ENCODE measurements at regions not wholly inside any gene's neighbourhood (a gene's known extent, or its start where the extent isn't known, plus 50 kb on each side); places are given as distances from the start of the nearest gene placed in this dataset.

DNA sequence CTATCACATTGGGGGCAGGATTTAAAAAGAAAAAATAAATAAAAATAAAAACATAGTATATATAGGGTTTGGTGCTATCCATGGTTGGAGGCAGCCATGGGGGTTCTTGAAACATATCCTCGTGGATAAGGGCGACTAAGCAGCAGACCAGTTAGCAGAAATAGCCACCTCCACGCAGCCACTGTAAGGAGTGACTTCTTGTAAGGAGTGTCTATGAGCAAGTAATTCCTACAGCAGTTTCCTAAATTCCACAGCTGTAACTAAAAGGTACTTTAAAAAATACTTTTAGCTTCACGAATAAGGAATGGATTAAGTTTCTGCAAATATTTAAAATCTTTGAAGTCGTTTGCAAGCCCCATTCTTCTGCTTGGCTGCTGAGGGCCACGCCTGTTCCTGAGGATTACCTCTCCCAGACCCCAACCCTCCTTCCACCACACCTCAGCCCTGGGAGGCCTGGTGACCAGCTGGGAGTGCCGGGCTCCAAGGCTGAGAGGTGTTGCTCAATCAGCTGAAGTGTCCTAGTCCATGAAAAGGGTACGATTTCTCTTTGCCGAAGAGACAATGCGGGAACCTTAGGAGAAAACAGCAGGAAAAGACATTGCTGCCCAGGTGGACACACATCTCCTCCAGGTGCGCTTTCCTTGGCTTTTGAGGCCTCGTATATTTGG, 115.3 kb downstream of the ADSS2 start:
- FAIRE-seq (no peak), DNase-seq (ENCODE audit: insufficient read length, low spot score) (no peak)

DNA sequence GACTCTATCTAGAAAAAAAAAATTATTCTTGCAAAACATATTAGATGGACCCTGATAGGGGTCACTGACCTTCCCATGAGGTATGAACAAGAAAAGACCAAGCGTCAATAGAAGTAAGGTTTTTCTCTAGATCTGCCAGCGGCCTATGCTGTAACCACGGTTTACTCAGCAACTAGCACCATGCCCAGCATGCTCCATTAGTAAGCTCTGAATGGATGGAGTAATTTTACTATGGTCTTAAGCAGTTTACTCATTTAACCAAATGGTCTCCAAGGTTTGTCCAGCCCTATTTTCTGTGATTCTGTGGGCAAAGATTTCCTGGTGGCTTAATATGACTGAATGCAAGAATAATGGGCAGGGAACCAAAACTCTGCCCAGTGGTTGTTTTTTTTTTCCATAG, 113.9 kb downstream of the ADSS2 start:
- DNase-seq (ENCODE audit: insufficient read length, low spot score) (no peak), FAIRE-seq (no peak)

DNA sequence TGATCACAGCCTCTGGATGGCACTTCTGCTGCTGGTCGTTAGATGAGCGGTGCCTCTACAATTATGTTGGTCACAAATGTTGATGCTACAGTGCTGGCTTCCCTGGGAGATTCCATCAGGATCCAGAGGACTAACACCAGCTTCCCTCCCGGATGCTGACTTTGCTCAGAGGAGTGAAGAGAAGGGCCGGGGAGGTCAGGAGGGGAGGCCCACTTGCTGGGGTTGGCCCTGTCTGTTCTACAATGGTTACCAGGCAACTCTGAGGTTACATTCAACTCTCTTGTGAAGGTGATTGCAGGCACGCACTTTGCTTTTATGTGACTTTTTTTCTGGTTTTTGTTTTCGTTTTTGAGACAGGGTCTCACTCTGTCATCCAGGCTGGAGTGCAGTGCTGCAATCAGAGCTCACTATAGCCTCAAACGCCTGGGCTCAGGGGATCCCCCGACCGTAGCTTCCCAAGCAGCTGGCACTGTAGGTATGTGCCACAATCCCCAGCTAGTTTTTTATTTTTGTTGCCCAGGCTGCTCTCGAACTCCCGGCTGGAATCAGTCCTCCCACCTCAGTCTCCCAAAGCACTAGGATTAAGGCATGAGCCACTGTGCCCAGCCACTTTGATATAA, 112.5 kb downstream of the ADSS2 start:
- no peak for FAIRE-seq
- DNase-seq (ENCODE audit: insufficient read length, low spot score), result no peak

DNA sequence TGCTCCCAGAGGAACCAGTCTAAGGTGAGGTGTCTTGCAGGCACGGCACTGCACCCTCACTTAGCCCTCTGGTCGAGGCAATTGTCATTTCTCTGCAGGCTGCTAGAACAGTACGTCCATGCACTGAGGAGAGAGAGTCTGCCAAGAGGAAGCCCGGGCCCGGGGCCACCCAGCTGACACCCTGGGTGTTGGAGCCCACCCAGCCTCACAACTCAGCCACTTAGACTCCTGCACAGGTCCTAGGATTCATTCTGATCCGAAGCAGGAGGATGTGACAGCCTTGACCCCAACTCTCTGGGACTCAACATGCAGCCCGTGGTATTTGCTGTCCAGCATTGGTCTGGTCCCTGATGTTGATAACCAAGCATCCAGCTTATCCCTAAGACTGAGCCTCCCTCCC, 111.9 kb downstream of the ADSS2 start:
- DNase-seq (ENCODE audit: insufficient read length, low spot score) (no peak), FAIRE-seq (no peak)

DNA sequence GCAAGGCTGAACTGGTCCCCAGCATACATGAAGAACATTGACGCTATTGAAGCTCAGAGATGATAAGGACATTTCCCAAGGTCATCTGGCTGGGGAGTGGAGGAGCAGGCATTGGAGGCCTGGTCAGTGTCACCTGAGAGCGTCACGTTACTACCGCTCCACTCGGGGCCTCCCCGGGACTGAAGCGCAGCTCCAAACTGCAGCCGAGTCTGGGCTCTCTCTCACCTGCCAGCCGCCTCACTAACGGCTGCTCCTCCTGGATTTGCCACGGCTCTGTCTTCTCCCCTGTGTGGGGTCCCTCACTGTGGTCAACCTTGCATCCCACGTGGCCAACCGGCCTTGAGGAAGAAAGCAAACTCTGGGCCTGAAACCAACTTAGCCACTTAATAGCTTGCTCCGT, 111.3 kb downstream of the ADSS2 start:
- FAIRE-seq (no peak), DNase-seq (ENCODE audit: insufficient read length, low spot score) (no peak)

DNA sequence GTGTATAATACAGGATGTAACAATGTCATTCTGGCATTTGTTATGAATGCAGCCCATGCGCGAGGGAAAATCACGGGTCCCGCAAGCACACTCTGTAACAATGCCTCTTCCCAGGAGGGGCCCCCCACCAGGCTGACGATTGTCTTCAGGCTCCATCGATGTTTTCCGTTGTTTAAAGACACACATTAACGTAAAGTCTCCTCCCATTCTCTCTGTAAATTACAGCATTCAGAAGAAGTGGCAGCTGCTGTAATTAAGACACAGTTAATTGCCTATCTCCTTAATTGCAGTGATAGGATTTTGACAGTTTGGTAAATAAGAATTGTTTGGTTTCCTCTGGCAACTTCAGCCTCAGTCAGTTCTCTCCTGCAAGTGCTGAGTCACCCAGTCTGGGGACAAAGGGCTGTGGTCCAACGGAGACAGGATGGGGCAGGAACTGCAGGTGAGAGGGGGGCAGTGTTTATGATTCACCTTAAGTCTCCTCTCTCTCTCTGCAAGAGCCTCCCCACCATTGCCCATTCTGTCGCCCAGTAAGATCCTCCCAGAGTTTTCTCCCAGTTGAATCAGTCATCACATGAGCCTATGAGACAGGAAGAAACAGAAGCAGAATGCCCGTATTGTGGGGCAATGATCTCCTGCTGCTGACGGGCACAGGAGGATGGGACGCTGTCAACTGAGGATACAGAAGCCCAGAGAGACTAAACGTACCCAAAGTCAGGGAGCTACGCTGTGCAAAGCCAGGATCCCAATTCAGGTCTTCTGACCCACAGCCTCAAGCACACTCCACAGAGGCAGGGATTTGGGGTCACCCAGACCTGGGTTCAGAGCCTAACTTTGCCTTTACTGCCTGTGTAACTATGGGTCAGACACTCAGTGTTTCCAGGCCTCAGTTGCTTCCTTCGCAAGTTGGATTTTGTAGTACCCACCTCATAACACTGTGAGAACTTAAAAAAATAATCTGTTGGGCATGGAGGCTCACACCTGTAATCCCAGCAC, 110.0 kb downstream of the ADSS2 start:
- DNase-seq (ENCODE audit: insufficient read length, low spot score) (no peak), FAIRE-seq (no peak)

DNA sequence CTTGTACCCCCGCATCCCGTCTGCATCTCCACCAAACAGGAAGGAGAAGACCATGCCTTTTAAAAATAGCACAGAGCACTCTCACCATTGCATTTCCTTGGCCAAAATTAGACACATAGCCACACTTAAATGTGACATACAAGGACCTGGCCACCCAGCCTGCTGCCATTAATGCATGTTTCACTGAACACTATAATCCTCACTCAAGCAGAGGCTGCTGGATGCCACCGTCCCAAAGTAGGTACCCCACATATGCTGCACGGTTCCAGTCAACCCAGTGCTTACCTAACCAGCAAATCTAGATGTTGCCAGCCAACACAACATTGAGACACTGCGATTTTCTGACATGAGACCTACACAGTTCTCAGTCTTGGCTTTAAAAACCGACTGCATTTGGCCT, 107.7 kb downstream of the ADSS2 start:
- DNase-seq (ENCODE audit: insufficient read length, low spot score), result no peak
- no peak for FAIRE-seq

DNA sequence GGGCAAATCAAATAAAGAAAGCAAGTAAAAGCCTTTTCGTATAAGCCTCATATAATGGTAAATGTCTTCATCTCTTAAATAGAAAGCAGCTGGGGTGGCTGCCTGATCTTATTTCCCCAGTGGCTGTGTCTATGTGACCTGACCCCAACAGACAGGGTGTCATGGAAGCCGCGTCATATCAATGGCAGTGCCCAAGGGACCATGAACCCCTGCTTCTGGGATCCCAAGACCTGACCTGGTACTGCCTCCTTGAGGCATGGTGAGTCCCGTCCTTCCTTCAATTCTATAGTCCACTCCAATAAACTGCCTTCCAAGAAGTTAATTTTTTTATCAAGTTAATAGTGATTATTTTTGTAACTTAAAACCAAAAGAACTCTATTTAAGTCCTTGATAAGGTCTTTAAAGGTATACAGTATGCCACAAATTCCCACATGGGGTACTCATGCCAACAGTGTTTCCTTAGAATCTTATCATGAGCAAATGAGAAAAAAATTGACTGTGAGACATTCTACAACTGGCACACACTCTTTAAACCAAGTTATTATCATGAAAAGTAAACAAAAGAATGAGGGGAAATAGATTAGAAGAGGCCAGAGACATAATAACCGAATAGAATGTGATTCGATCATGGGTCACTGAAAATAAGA, 104.6 kb downstream of the ADSS2 start:
- DNase-seq (ENCODE audit: insufficient read length, low spot score), result no peak
- FAIRE-seq, result no peak

DNA sequence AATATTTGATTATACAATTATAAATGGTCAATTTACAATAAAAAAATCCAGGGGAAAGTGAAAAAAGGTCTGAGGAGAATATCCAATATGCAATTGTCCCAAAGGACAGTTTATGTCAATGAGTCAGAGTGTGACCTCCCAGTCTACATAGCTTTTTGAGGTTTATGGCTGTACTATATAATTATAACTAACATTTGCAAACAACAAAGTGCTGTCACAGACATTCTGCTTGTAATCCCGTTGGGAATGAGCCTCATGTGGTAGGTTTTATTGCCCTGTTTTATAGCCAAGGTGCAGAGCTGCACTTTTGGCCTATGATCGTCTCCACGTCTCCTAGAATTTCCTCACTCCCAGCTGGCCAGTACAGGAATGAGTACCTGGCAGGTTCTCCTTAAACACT, 103.8 kb downstream of the ADSS2 start:
- FAIRE-seq, result no peak

DNA sequence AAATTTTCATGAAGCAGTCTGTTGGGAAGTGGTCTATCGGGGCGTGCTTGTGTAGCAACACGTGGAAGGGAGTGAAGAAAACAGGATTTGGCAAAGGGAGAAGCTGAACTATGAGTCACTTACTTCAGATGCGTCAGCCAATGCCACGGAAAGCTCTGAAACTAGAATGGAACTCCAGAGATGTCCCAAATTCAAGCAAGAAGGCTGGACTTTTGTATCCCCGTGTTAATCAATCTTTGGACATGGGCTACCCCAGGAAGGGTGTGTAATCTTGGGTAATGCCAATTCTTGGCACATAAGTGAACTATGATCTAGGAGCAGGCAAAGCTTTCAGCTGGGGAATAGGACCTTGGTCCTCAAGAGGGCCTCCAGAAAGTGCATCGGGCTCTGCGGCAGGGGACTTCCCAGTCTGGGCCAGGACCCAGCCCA, 102.6 kb downstream of the ADSS2 start:
- no peak for DNase-seq (ENCODE audit: insufficient read length, low spot score)

More for the DNA sequence above, 103.8 kb downstream of the ADSS2 start:
- no peak for DNase-seq (ENCODE audit: insufficient read length, low spot score)

DNA sequence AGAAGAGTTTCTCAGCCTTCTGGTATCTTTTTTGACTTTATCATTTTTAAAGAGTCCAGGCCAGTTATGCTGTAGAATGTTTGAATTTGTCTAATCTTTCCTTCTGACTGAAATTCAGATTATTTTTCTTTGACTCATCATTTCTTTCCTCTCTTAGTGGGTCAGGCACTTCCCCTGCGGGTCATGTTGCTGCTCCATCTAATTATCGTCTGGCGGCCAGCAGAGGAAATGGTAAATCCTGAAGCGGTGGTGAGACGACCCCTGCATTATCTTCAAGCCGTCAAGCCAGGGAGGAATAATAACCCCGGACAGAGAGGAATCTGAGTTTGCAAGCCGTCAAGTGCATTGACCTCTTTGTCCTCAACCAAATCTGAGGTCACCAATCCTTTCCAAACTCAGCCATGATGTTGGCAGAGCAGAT, 102.1 kb downstream of the ADSS2 start:
- FAIRE-seq, result no peak
- DNase-seq (ENCODE audit: insufficient read length, low spot score), result no peak

More for the DNA sequence above, 102.6 kb downstream of the ADSS2 start:
- FAIRE-seq, result no peak

DNA sequence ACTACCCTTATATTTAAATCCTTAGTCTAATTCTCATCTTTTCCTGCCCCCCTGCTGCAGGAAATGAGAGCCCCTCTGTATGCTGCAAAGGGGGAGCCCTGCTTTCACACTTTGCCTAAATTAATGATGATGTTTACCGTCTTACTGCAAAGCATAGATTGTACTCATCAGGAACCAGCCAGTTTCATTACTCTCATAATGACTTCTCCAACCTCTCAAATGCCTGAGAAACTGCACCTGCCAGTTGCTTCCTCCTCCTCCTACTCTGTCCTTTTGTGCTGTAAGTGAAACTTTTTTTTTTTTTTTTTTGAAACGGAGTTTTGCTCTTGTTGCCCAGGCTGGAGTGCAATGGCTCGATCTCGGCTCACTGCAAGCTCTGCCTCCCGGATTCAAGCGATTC, 101.7 kb downstream of the ADSS2 start:
- FAIRE-seq (no peak), DNase-seq (ENCODE audit: insufficient read length, low spot score) (no peak)

DNA sequence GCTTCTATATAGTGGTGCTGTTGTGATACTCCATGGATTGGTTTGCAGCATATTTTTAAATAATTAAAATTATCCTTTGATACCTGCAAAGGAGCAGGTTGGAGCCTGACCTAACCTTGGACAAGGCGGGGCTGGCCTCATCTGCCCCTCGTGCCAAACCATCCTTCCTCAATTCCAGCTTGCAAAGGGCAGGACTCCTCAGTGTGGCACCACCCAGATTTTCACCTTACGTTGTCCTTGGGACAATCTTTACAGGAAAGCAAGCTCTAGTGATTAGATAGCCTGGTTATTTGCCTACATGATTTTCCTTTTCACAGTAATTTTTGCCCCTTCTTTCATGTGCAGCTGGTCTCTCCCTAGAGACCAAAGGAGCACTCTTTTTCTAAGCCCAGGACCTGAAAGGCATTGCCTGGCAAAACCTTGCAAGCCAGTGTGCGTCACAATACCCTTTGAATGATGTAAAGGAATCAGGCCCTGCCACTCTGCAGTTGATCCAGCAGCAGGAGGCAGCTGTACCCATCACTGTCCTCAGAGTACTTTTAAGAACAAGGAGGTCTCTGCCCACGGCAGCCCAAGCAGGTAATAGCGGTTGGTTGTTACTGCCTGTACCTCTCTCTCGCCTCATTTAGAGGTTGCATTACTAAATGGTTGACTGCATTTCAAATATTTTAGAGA, 99.4 kb downstream of the ADSS2 start:
- no peak for FAIRE-seq
- no peak for DNase-seq (ENCODE audit: insufficient read length, low spot score)

DNA sequence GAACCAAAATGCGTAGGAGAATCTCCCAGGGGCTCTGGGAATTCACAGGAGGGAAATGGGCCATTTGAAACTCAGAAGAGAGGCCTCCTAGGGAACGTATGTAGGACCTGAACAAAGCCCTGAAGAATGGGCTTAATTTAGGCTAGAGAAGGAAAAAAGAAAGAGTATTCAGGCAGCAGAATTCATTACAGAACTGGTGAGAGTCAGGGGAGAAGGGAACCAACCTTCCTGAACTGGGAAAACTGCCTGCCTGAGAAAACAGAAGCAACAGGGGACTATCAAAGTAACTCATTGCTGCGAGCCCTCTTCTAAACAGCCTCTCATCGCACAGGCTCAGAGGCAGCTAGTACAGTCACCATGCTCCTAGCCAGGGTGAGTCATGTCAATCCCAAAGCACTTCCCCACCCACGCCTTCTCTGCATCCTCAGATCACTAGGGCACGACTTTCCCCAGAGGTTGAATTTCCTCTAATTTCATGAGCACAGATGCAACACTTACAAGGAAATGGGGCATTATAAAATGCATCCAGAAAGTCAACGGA, 98.1 kb downstream of the ADSS2 start:
- FAIRE-seq, result peak; percentile 55

DNA sequence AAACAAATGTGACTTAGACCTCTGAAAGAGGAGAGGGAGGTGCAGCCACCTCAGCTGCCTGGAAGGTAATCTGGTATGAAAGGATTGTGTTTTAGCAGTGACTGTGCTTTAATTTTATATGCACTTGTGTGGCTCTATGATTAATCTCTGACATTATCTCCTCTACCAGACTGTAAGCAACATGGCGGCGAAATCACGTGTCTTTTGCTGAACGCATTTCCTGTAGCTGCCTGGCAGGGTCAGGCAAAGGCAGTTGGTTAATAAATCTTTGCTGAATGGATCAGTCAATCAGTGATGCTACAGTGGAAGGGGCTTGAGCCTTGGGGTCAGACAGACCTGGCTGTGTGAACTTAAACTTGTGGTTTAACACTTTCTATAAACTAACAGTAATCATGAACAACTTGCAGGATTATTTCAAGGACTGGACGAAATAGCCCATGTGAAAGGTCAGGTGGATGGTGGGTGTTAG, 96.9 kb downstream of the ADSS2 start:
- no peak for DNase-seq (ENCODE audit: insufficient read length, low spot score)
- no peak for FAIRE-seq

More for the DNA sequence above, 98.1 kb downstream of the ADSS2 start:
- DNase-seq (ENCODE audit: insufficient read length, low spot score), result peak; percentile 90

DNA sequence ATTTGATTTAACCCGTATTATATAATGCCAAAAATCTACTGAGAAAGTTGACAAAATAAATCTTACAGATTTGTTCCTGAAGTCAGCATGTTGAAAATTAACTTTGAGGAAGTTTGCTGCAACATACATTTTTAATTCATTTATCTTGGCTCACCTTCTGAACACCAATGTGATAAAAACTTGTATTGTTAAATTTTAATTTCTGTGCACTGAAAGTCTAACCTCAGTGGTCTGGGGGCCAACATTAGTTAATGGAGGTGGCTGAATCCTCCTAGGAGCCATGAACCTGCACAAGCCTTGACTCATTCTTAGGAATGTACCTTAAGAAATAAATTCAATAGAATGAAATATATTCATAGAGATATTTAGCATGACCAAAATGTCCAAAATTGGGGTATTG, 95.3 kb downstream of the ADSS2 start:
- FAIRE-seq (no peak), DNase-seq (ENCODE audit: insufficient read length, low spot score) (no peak)

Measured in HTR-8/SVneo (cell line).